ENCODE measurements at regions not wholly inside any gene's neighbourhood (a gene's known extent, or its start where the extent isn't known, plus 50 kb on each side); places are given as distances from the start of the nearest gene placed in this dataset.
"Not testable (repeated sequence)": the region's sequence is repeated elsewhere in the genome, so short reads cannot be mapped to it uniquely, and the experiment has no call there.

GRCh38 chr21:15966231-15966630 is 236.4 kb downstream of the USP25 start:
- no peak overlapping the region for H3K4me3 ChIP-seq (ENCODE audit: low read depth, low read length)
- no peak for TF ChIP-seq CTCF (IDR thresholded peaks at IDR 0.05; ENCODE audit: low read depth, low read length, missing control alignments)
- DNase-seq (ENCODE audit: low read depth), result no peak
- in situ Hi-C loops (cut with HindIII; ENCODE audit: low sequenced_read_pairs), result no loop called here

- H3K4me3 ChIP-seq (ENCODE audit: low read depth, low read length), result no peak overlapping the region
- TF ChIP-seq CTCF (IDR thresholded peaks at IDR 0.05; ENCODE audit: low read depth, low read length, missing control alignments), result no peak
- DNase-seq (ENCODE audit: low read depth), result no peak
- in situ Hi-C loops (cut with HindIII; ENCODE audit: low sequenced_read_pairs), result no loop called here
Measured at GRCh38 chr21:15966651-15967050, 236.9 kb downstream of the USP25 start.

GRCh38 chr21:15967661-15968060 is 237.9 kb downstream of the USP25 start:
- H3K4me3 ChIP-seq (ENCODE audit: low read depth, low read length), result no peak overlapping the region
- TF ChIP-seq CTCF (IDR thresholded peaks at IDR 0.05; ENCODE audit: low read depth, low read length, missing control alignments), result no peak
- in situ Hi-C loops (cut with HindIII; ENCODE audit: low sequenced_read_pairs), result no loop called here
- DNase-seq (ENCODE audit: low read depth), result peak; percentile 23

- no peak for TF ChIP-seq CTCF (IDR thresholded peaks at IDR 0.05; ENCODE audit: low read depth, low read length, missing control alignments)
- no peak for DNase-seq (ENCODE audit: low read depth)
- H3K4me3 ChIP-seq (ENCODE audit: low read depth, low read length), result no peak overlapping the region
- in situ Hi-C loops (cut with HindIII; ENCODE audit: low sequenced_read_pairs), result no loop called here
Measured at GRCh38 chr21:15968776-15969310, 239.1 kb downstream of the USP25 start.

GRCh38 chr21:15976807-15977206 is 247.0 kb downstream of the USP25 start:
- H3K4me3 ChIP-seq (ENCODE audit: low read depth, low read length), result no peak overlapping the region
- TF ChIP-seq CTCF (IDR thresholded peaks at IDR 0.05; ENCODE audit: low read depth, low read length, missing control alignments), result peak; percentile 34
- in situ Hi-C loops (cut with HindIII; ENCODE audit: low sequenced_read_pairs), result no loop called here
- no peak for DNase-seq (ENCODE audit: low read depth)

GRCh38 chr21:15978215-15978738 is 248.5 kb downstream of the USP25 start:
- in situ Hi-C loops (cut with HindIII; ENCODE audit: low sequenced_read_pairs), result no loop called here
- peak; percentile 93 for DNase-seq (ENCODE audit: low read depth)
- TF ChIP-seq CTCF (IDR thresholded peaks at IDR 0.05; ENCODE audit: low read depth, low read length, missing control alignments), result no peak
- no peak overlapping the region for H3K4me3 ChIP-seq (ENCODE audit: low read depth, low read length)

GRCh38 chr21:15979493-15979892 is 249.7 kb downstream of the USP25 start:
- DNase-seq (ENCODE audit: low read depth); H3K4me3 ChIP-seq (ENCODE audit: low read depth, low read length); in situ Hi-C loops (cut with HindIII; ENCODE audit: low sequenced_read_pairs): not testable (repeated sequence)

Data from astrocyte of the cerebellum (primary cell).